AG09319 (cell line): ENCODE measurements at regions not wholly inside any gene's neighbourhood (a gene's known extent, or its start where the extent isn't known, plus 50 kb on each side); places are given as distances from the start of the nearest gene placed in this dataset.

Experiments
- DNase-seq: peaks from one replicate; pipeline ENCODE4 v3.0.0-alpha.2; 2010; ENCODE audit warnings: low read depth; ENCODE audit errors: extremely low read depth
- TF ChIP-seq, protein P1 (sequence below): IDR thresholded peaks from 2 replicates; pipeline ENCODE4 v1.5.1; 2011; ENCODE audit warnings: low read depth, mild to moderate bottlenecking, inconsistent platforms, low read length, moderate library complexity

DNA sequence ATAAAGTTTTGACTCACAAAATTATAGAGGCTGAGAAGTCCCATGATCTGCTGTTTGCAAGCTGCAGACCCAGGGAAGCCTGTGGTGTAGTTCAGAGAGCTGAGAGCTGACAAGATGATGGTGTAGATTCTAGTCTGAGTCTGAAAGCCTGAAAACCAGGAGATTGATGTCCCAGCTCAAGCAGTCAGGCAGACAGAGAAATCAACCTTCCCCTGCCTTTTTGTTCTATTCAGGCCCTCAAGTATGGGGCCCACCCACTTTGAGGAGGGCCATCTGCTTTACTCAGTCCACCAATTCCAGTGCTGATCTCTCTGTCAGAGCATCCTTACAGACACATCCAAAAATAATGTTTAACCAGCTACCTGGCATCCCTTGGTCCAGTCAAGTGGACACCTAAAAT, 479.6 kb downstream of the STK39 start:
- TF ChIP-seq, protein P1, sequence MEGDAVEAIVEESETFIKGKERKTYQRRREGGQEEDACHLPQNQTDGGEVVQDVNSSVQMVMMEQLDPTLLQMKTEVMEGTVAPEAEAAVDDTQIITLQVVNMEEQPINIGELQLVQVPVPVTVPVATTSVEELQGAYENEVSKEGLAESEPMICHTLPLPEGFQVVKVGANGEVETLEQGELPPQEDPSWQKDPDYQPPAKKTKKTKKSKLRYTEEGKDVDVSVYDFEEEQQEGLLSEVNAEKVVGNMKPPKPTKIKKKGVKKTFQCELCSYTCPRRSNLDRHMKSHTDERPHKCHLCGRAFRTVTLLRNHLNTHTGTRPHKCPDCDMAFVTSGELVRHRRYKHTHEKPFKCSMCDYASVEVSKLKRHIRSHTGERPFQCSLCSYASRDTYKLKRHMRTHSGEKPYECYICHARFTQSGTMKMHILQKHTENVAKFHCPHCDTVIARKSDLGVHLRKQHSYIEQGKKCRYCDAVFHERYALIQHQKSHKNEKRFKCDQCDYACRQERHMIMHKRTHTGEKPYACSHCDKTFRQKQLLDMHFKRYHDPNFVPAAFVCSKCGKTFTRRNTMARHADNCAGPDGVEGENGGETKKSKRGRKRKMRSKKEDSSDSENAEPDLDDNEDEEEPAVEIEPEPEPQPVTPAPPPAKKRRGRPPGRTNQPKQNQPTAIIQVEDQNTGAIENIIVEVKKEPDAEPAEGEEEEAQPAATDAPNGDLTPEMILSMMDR: no peak
- DNase-seq: no peak

DNA sequence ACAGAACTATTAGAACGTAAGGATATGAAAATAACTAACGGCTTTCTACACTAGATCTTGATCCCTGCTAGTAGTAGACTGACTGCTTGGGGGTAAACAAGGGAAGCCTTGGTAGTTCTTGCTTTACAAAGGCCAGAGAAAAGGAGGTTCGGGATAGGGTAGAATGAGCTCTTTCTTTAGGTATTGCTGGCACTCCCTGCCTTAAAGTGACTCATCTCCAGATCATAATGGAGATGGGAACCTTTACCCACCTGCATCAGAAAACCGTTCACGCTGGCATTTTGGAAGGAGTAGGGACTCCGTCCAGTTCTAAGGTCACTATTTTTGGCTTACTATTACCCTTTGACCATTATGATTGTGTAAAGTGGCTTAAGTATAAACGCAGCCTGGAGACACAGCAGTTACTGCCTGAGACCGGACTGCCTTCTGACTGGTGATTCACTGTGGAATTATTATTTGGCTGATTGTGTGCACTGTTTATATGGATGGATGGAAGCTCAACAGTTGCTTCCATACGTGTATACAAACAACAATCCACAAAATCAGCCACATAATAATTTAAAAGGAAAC, 482.5 kb downstream of the STK39 start:
- TF ChIP-seq, protein P1: no peak
- DNase-seq: no peak

DNA sequence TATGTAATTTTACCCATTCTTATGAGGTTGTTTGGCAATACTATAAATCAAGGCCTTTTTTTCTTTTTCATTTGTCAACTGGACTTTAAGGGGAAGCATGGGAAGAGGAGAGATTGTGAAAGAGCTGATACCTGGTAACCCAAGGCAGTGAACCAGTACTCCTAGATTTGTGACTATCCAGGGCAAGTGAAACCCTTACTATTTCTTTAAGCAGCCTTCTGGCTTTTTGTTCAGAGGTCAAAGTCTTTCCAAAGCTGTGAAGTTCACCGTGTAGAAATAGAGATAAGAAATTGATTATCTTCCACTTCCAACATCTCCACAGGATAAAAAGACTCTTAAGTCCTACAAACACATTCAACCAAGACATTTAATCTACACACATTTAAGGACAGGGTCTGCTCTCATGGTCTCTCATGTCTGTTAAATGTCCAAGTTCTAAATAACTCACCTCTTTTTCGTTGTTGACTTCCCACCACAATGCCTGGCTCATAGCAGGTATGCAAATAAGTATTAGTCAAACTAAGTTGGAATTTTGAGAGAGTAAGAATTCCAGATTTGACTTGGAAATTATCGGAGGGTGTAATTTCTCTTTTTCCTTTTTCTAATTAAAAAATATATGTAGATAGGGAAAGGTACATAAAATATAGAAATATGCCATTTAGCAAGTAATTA, 485.8 kb downstream of the STK39 start:
- TF ChIP-seq, protein P1: no peak
- no peak for DNase-seq

DNA sequence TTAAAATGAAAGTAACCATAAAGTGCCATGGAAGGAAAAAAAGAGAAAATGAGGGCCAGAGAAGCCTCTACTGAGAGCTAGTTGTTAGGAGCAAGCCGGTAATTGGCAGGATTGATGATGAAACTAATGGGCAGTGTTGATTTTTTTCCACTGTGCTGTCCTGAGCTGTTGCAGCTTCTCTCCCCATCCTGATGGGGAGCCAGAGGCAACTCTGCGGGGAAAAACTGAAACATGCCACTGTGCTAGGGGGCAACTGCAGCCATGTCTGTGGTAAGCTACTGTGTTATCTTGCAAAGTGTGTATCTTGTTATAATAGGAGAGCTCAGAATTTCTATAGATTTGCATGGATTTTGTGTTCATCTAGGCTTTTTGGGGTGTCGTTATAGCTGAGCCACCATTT, 487.9 kb downstream of the STK39 start:
- DNase-seq: no peak
- TF ChIP-seq, protein P1: no peak

DNA sequence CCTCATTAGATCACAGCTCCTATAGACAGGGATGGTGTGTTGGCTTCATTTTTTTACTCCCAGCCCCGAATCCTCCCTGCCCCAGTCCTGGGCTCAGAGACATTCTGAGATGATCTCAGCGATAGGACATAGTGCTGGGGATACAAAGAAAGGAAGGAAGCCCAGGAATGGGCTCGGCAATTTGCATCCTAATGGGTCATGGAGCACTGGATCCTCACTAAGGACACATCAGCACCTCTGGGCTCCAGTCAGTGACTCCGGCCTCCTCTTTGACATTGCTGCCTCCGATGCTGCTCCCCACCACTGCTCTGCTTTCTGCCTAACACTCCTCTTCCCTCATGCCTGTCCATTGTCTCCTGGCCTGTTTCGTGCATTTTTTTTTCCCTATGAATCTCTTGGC, 489.1 kb downstream of the STK39 start:
- no peak for DNase-seq

DNA sequence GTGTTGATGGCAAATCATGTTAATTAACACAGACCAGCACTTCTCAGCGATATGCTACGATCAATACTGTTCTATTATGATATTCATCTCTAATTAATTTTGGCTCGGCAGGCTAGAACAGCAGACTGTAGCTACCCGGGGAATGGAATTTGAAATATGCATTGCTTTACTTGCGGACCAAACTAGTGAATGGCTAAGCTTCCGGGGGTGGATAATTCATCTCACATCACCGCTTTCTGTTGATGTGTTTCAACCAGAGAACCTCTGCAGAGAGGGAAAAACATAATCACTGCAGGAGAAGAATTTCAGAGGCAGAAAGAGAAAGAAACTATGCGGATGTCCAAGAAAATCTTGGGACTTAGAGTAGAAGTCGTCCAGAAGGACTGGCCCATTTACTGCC, 490.9 kb downstream of the STK39 start:
- DNase-seq: no peak
- TF ChIP-seq, protein P1: no peak

More for the DNA sequence above, 489.1 kb downstream of the STK39 start:
- TF ChIP-seq, protein P1: no peak

DNA sequence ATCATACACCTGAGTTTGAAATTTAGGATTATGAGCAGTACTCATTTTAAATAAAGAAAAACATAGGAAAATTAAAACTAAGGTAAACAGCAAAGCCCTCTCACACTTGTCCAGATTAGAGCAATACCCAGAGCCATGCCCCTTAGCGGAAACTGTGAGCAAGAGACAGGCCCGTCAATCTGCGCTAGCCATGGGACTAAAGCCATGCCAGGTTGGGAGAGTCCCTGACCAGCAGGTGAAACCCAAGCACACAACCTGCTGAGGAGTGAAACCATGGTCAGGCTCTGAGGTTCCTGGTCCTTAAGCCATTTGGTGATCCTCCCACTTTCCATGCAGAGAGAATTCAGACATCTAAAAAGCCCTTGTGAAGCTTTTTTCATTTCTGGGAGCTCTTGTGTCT, 494.3 kb downstream of the STK39 start:
- DNase-seq: no peak
- TF ChIP-seq, protein P1: no peak
